Activated CD8-positive, alpha-beta T cell treated with anti-CD3 and anti-CD28 coated beads, Interleukin-2, amount 10 ng/mL, durations not matched to agents 7 days and 5 days (primary cell): ENCODE measurements at regions not wholly inside any gene's neighbourhood (a gene's known extent, or its start where the extent isn't known, plus 50 kb on each side); places are given as distances from the start of the nearest gene placed in this dataset.
"Not testable (repeated sequence)": the region's sequence is repeated elsewhere in the genome, so short reads cannot be mapped to it uniquely, and the experiment has no call there.

Source experiments
- ATAC-seq: fragments of 150-1000 bp; cut with Tn5 transposase; one replicate; pipeline ENCODE4 v1.10.0; 2021; ENCODE audit warnings: moderate library complexity
- CTCF ChIA-PET: fragments of 350-600 bp; sonication (Branson Sonifier 250); formaldehyde crosslinking; loops from one replicate; lab custom pipeline; 2021; ENCODE audit warnings: antibody characterized with exemption; lab: Charles Lee
- POLR2A ChIA-PET: fragments of 350-600 bp; sonication (Branson Sonifier 250); formaldehyde crosslinking; loops from one replicate; lab custom pipeline; 2021; ENCODE audit warnings: antibody characterized with exemption; lab: Charles Lee
- DNase-seq: peaks from one replicate; pipeline ENCODE4 v3.0.0-alpha.2; 2020
- H3K27ac Mint-ChIP-seq: one replicate; pipeline ENCODE4 v1.8.0; 2021; ENCODE audit warnings: mild to moderate bottlenecking, mixed read lengths
- H3K27me3 Mint-ChIP-seq: one replicate; pipeline ENCODE4 v1.8.0; 2021; ENCODE audit warnings: low read depth, mixed read lengths
- H3K36me3 Mint-ChIP-seq: one replicate; pipeline ENCODE4 v1.8.0; 2021; ENCODE audit warnings: low read depth, mixed read lengths
- H3K4me1 Mint-ChIP-seq: one replicate; pipeline ENCODE4 v1.8.0; 2021; ENCODE audit warnings: low read depth, mixed read lengths
- H3K4me3 Mint-ChIP-seq: one replicate; pipeline ENCODE4 v1.8.0; 2021; ENCODE audit warnings: mild to moderate bottlenecking, mixed read lengths
- H3K9me3 Mint-ChIP-seq: one replicate; pipeline ENCODE4 v1.8.0; 2022; ENCODE audit warnings: mixed read lengths; ENCODE audit not compliant: insufficient read depth

- POLR2A ChIA-PET, result no interaction called here
- CTCF ChIA-PET, result no interaction called here
- no peaks in the 10 kb centered on the region for H3K9me3 Mint-ChIP-seq
- no peak for ATAC-seq
- H3K4me3 Mint-ChIP-seq, result no peak overlapping the region
- no peak overlapping the region for H3K27ac Mint-ChIP-seq
- H3K4me1 Mint-ChIP-seq, result peaks cover 3% of the 10 kb centered on the region
- no peak for DNase-seq
- no peaks in the 10 kb centered on the region for H3K36me3 Mint-ChIP-seq
- peaks cover 7% of the 10 kb centered on the region for H3K27me3 Mint-ChIP-seq
Measured at GRCh38 chr5:159519365-159519764, 189.1 kb upstream of the IL12B start.

- ATAC-seq (no peak), DNase-seq (no peak)
- H3K36me3 Mint-ChIP-seq, result no peaks in the 10 kb centered on the region
- peaks cover 4% of the 10 kb centered on the region for H3K27me3 Mint-ChIP-seq
- H3K4me1 Mint-ChIP-seq, result no peaks in the 10 kb centered on the region
- ChIA-PET CTCF (no interaction called here), POLR2A (no interaction called here)
- no peaks in the 10 kb centered on the region for H3K9me3 Mint-ChIP-seq
- no peak overlapping the region for H3K27ac Mint-ChIP-seq
- no peak overlapping the region for H3K4me3 Mint-ChIP-seq
Measured at GRCh38 chr5:159522841-159523240, 192.6 kb upstream of the IL12B start.

GRCh38 chr5:159524279-159524678 is 194.0 kb upstream of the IL12B start:
- POLR2A ChIA-PET, H3K27me3 Mint-ChIP-seq, CTCF ChIA-PET: not testable (repeated sequence)

GRCh38 chr5:159525117-159525516 is 194.8 kb upstream of the IL12B start:
- no peak for DNase-seq
- POLR2A ChIA-PET, result no interaction called here
- Mint-ChIP-seq H3K27ac (no peak overlapping the region), H3K27me3 (peaks cover 5% of the 10 kb centered on the region), H3K9me3 (no peaks in the 10 kb centered on the region), H3K36me3 (no peaks in the 10 kb centered on the region), H3K4me3 (no peak overlapping the region), H3K4me1 (no peaks in the 10 kb centered on the region)
- CTCF ChIA-PET, result no interaction called here
- ATAC-seq, result no peak

More at GRCh38 chr5:159524279-159524678, 194.0 kb upstream of the IL12B start:
- H3K9me3 Mint-ChIP-seq, H3K4me3 Mint-ChIP-seq, DNase-seq, H3K27ac Mint-ChIP-seq, H3K4me1 Mint-ChIP-seq, H3K36me3 Mint-ChIP-seq, ATAC-seq: not testable (repeated sequence)

GRCh38 chr5:159527546-159528254 is 197.4 kb upstream of the IL12B start:
- ChIA-PET POLR2A (no interaction called here), CTCF (no interaction called here)
- Mint-ChIP-seq H3K27me3 (peaks cover 1% of the 10 kb centered on the region), H3K4me1 (no peaks in the 10 kb centered on the region), H3K36me3 (no peaks in the 10 kb centered on the region), H3K4me3 (no peak overlapping the region), H3K27ac (no peak overlapping the region), H3K9me3 (no peaks in the 10 kb centered on the region)
- no peak for DNase-seq
- no peak for ATAC-seq

- Mint-ChIP-seq H3K9me3 (no peaks in the 10 kb centered on the region), H3K4me1 (no peaks in the 10 kb centered on the region), H3K27me3 (peaks cover 4% of the 10 kb centered on the region), H3K36me3 (no peaks in the 10 kb centered on the region), H3K27ac (no peak overlapping the region), H3K4me3 (no peak overlapping the region)
- POLR2A ChIA-PET, result no interaction called here
- no peak for ATAC-seq
- DNase-seq, result no peak
- CTCF ChIA-PET, result no interaction called here
Measured at GRCh38 chr5:159531554-159532105, 201.3 kb upstream of the IL12B start.

GRCh38 chr5:159533197-159533596 is 202.9 kb upstream of the IL12B start:
- H3K9me3 Mint-ChIP-seq, result no peaks in the 10 kb centered on the region
- CTCF ChIA-PET, result no interaction called here

GRCh38 chr5:159536166-159536565 is 205.9 kb upstream of the IL12B start:
- H3K27me3 Mint-ChIP-seq, result peaks cover 2% of the 10 kb centered on the region
- ATAC-seq (no peak), DNase-seq (no peak)
- CTCF ChIA-PET, result no interaction called here
- H3K4me3 Mint-ChIP-seq, result no peak overlapping the region
- POLR2A ChIA-PET, result no interaction called here
- H3K36me3 Mint-ChIP-seq, result no peaks in the 10 kb centered on the region
- no peaks in the 10 kb centered on the region for H3K9me3 Mint-ChIP-seq
- no peak overlapping the region for H3K27ac Mint-ChIP-seq
- H3K4me1 Mint-ChIP-seq, result no peaks in the 10 kb centered on the region

More at GRCh38 chr5:159533197-159533596, 202.9 kb upstream of the IL12B start:
- H3K4me3 Mint-ChIP-seq, result no peak overlapping the region
- no peaks in the 10 kb centered on the region for H3K36me3 Mint-ChIP-seq
- DNase-seq, result no peak
- H3K4me1 Mint-ChIP-seq, result no peaks in the 10 kb centered on the region
- peaks cover 4% of the 10 kb centered on the region for H3K27me3 Mint-ChIP-seq
- POLR2A ChIA-PET, result no interaction called here
- no peak overlapping the region for H3K27ac Mint-ChIP-seq
- no peak for ATAC-seq

GRCh38 chr5:159536646-159537045 is 206.4 kb upstream of the IL12B start:
- no peaks in the 10 kb centered on the region for H3K36me3 Mint-ChIP-seq
- POLR2A ChIA-PET, result no interaction called here
- H3K27me3 Mint-ChIP-seq, result peaks cover 2% of the 10 kb centered on the region
- CTCF ChIA-PET, result no interaction called here
- no peaks in the 10 kb centered on the region for H3K4me1 Mint-ChIP-seq
- ATAC-seq (no peak), DNase-seq (no peak)
- H3K9me3 Mint-ChIP-seq, result no peaks in the 10 kb centered on the region
- H3K4me3 Mint-ChIP-seq, result no peak overlapping the region
- H3K27ac Mint-ChIP-seq, result no peak overlapping the region

- H3K27ac Mint-ChIP-seq, result no peak overlapping the region
Measured at GRCh38 chr5:159539678-159540077, 209.4 kb upstream of the IL12B start.

GRCh38 chr5:159543326-159543725 is 213.0 kb upstream of the IL12B start:
- Mint-ChIP-seq H3K4me1 (no peaks in the 10 kb centered on the region), H3K27me3 (peaks cover 9% of the 10 kb centered on the region), H3K36me3 (no peaks in the 10 kb centered on the region), H3K4me3 (no peak overlapping the region), H3K9me3 (no peaks in the 10 kb centered on the region), H3K27ac (no peak overlapping the region)
- ATAC-seq, result no peak
- ChIA-PET CTCF (no interaction called here), POLR2A (no interaction called here)
- DNase-seq, result no peak

More at GRCh38 chr5:159539678-159540077, 209.4 kb upstream of the IL12B start:
- Mint-ChIP-seq H3K9me3 (no peaks in the 10 kb centered on the region), H3K36me3 (no peaks in the 10 kb centered on the region), H3K4me1 (no peaks in the 10 kb centered on the region), H3K27me3 (peaks cover 6% of the 10 kb centered on the region), H3K4me3 (no peak overlapping the region)
- ATAC-seq (no peak), DNase-seq (no peak)
- ChIA-PET POLR2A (no interaction called here), CTCF (no interaction called here)

- DNase-seq, result no peak
Measured at GRCh38 chr5:159545156-159545555, 214.9 kb upstream of the IL12B start.

More at GRCh38 chr5:159545156-159545555, 214.9 kb upstream of the IL12B start:
- H3K27ac Mint-ChIP-seq, result no peak overlapping the region
- no peaks in the 10 kb centered on the region for H3K9me3 Mint-ChIP-seq
- ChIA-PET POLR2A (no interaction called here), CTCF (no interaction called here)
- no peaks in the 10 kb centered on the region for H3K4me1 Mint-ChIP-seq
- H3K36me3 Mint-ChIP-seq, result no peaks in the 10 kb centered on the region
- no peak overlapping the region for H3K4me3 Mint-ChIP-seq
- ATAC-seq, result no peak
- peaks cover 9% of the 10 kb centered on the region for H3K27me3 Mint-ChIP-seq
